ENCODE measurements at regions not wholly inside any gene's neighbourhood (a gene's known extent, or its start where the extent isn't known, plus 50 kb on each side); places are given as distances from the start of the nearest gene placed in this dataset.

DNA sequence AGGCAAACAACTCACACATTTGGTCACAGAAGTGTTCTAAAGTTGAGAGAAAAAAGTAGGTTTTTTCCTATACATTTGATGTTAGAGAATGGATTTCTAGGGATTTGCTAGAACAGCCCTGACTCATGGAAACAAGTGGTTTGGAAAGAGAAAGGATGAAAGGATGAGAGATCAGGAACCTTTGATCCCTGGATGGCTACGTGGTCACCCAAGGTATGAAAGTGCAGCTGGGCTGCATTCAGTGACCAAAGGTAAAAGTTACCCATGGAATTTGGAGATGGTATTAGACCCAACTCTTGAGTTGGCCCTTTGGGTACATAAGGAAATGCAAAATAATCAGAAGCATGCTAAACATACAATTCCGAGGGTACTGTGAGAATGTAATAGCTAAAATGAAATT lies 61.3 kb upstream of the SPIN1 start:
- DNase-seq (ENCODE audit: low read depth in 2 of 2), result no peak

DNA sequence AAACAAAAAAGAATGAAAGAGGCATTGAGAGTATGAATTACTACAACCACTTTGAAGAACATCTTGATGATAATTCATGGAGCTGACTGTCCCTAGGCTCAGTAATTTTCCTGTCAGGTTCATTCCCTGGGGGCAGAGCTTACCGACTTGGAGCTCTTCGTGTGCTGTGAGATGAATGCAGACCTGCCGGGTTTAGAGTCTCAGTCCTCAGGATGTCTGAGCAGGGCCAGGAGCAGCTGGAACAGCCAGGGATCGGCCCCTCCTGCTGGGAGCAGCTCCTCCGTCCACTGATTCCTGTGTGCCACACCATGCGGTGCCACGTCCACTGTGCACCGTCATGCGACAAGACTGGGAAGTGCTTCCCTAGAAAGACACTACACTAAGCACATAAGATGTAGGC lies 62.2 kb upstream of the SPIN1 start:
- no peak for DNase-seq (ENCODE audit: low read depth in 2 of 2)

DNA sequence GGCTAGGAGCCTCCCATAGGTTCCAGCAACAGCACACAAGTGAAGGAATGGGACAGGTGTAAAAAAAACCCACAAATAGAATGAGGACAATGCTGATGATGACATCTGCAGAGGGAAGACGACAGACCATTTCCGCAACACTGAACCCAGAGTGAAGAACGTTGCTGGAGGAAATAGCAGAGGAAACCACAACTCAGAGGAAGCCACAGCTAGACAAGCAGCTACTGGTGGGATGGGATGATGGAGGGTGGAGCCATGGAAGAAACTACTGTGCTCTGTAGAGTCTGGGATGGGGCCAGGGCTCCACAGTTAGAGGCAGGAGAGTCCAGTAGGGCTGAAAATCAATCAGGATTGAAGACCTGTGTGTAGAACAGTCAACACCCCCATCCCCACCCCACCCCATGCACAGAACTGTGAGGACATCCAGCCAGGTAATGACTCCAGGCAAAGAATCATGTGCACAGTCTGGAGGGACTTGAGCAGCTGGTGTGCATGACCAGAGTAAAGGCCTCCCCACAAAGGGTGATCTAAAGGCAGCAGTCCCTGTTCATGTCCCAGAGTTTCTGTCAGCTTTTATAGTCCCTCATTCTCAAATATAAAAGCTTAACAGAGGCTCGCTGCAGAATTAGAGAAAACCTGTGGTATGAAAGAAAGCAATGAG lies 65.2 kb upstream of the SPIN1 start:
- DNase-seq (ENCODE audit: low read depth in 2 of 2), result peak in 1 of 2 donors; percentile 24

DNA sequence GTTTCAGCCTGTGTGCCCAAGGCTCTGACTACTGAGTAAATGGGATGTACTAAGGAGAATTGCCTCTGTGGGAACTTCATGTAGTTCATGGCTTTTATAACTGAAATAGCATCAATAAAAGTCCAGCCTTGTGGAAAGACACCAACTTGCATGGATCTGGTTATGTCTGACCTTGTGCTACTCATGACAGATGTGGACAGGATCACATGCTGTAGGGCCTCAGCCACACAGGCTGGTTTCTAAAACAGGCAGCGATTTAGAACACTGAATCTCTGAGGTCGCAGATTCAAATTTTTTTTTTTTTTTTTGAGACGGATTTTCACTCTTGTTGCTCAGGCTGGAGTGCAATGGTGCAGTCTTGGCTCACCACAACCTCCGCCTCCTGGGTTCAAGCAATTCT lies 66.5 kb upstream of the SPIN1 start:
- no peak for DNase-seq (ENCODE audit: low read depth in 2 of 2)

DNA sequence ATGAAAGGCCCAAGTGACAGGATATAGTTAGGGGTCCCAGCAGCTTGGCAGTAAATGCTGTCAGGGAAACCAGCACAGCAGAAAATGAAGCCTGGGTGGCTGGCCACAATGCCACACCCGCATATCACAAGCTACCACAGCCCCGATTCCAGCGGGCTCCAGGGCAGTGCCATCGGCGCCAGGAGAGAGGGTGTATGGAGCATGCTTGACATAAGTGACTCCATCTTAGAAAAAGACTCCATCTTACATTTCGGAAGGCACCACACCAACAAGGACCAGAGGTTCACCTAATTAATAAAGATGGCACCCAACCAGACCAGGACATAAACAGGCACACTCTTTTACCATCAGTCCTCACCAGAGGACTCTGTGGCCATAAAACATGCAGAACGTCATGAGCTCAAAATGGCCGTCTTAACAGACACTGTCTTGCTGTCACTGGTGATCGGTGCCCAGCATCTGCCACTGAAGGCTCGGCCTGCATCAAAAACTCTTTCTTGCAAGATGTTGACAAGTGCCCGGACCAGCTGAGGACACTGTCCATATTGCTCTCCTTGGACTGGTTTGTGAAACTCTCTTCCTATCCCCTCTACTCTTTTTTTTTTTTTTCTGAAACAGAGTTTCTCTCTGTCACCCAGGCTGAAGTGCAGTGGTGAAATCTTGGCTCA lies 67.4 kb upstream of the SPIN1 start:
- DNase-seq (ENCODE audit: low read depth in 2 of 2), result no peak

DNA sequence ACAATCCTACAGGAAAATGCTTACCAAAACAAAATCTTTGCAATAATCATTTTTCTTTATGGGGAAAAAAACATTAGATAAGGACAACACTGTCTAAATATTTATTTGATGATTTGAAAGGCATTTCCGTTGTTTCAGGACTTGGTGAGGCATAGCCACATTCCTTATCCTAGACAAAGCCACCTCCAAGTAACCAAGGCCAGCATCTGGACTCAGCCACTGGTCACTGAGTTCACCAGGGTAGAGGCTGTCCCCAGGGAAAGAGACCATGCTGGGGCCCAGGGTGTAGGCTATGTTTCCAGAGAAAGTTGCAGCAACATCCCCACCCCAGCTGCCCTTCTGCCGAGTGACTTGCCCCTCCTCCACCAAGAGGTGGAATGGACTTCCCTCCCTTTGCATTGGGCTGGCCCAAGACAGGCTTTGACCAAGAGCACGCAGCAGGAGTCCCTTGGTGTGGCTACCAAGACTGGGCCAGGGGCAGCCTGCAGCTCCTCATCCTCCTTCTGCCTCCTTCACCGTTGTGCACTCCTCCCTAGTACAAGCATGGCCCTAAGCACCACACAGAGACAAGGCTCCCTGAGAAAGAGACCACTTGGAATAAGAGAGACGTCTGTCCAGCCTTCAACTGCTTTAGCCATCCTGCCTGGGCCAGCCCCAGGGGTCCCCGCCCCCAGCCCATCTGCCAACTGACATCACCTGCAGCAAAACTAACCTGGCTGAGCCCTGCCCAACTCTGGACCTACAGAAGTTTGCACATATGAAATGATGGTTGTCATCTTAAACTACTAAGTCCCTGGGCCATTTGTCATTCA lies 68.1 kb upstream of the SPIN1 start:
- no peak for DNase-seq (ENCODE audit: low read depth in 2 of 2)

DNA sequence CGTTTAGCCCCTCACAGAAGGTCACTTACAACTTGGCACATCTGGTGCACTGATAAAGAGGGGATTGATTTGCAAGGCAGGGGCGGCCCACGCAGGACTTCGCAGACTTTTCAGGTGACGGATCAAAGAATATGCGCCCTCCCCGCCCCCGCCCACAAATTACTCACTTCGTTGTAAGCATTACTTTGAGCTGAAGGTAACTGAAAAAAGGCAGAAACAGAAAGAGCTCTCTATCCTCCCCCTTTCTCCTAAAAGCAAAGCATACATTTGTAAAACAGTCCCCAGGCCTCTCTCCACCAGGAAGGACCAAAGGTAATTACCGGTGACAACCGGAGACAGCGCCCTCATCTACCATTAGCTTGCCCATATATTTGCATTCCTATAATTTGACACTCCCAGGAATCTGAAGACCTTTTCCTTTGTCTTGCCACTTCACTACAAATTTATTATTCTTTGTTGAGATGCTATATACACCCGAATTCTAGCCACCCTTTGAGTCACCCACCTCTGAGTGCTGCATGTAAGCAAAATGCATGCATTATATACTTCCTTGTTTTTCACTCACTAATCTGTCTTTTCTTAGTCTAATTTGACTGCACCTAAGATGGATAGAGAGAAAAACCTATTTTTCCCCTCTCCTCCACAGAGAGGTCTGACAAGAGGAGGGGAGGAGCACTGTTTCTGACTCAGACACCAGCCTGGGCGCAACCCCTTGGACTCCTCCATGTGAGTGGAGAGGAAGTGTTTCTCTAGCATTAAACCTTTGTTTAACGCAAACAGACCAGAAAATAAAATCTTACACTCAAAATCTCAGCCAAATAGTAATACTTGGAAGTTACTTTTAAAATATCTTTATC lies 74.7 kb upstream of the SPIN1 start:
- peak; percentile 30 to 58 for DNase-seq (ENCODE audit: low read depth in 2 of 2)

DNA sequence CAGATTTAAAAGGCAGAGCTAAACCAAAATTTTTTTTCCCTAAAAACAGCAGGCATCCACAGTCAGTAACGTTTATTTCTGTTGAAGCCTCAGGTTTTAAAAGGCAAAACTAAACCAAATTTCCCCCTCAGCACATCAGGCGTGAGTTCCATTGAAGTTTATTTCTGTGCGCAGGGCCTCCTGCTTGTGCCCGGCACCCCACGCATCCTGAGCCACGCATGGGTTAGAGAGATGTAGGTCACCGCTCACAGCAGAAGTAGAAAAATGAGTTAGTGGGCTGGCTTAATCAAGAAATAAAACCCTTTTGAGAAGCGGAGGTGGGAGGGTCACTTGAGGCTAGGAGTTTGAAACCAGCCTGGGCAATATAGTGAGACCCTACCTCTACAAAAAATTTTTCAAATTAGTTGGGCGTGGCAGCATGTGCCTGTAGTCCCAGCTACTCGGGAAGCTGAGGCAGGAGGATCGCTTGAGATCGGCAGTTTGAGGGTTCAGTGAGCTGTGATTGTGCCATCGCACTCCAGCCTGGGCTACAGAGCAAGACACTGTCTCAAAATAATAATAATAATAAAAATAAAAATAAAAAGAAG lies 75.6 kb upstream of the SPIN1 start:
- no peak for DNase-seq (ENCODE audit: low read depth in 2 of 2)

DNA sequence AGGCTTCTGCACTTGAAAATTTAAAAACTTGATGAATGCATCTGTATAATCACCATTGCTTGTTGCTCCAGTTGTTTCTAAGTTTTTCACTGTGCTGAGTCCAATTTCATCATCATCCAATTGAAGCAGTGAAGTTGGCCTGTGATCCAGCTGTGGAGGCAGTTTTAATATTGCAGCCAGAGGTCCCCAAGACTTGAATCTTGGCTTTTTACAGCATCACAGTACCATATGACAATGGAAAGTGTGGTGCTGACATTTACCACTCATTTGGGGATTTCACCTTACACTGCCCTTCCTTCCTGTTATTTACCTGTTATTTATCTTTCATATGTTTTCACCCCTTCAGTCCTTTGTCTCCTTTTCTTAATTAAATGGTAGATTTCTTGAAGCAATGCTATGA lies 76.2 kb upstream of the SPIN1 start:
- DNase-seq (ENCODE audit: low read depth in 2 of 2), result no peak

DNA sequence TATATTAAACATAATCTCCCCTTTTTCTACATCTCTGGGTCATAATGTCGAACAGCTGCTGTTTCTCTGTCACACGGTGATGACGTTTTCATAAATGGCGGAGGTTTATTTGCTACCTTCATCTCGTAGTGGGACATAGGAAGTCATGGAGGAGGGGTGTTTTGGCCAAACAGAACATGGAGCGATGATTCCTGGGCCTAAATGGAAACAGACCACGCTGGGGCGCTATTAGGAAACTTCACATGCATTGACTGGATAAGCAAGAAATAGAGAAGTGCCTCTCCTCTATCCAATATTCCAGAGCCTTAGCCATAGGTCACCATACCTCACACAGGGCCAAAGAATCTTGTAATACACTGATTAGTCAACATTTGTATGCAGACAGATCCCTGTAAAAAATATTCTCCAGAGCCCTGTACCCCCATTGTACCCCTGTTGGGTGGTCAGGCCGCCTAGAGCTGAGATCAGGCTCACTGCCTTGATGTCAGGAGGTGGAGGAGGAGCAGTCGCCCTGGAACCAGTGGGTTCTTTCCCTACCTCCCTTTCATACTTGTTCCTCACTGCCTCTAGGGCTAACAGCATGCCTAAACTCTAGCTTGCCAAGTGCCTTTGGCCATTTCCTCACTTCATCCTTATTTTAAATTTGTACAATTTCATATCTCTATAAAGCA lies 77.8 kb upstream of the SPIN1 start:
- no peak for DNase-seq (ENCODE audit: low read depth in 2 of 2)

DNA sequence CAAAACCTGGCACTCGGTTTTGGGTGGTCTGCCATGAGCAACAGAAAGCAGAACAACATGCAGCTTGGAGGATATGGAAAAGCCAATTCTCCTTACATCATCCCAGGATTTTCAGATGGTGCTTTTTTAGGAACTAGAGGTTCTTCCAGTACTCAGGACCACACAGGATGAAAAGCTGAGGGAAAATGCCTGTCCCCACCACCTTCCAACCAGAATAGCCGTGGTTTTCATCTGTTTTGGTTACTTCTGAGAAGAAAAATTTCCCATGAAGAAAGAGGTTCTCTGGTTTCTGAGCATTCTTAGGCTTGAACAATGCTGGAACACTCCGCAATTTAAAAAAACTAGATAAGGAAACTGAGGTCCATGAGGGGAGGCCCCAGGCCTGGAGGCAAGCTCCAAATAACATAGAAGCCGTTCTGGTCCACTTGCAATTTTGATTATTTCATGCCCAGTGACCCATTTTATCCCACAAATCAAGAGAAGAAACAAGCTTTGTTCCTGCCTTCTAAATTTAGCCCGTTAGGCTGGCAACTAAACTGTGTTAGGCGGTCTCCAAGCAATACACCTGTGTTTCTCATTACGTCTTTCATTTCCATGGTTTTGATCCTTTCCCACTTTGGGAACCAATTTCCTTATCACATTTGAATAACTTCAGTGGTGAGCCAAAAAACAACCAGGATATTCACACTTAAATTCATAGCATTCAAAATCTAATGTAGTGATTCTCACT lies 79.2 kb upstream of the SPIN1 start:
- no peak for DNase-seq (ENCODE audit: low read depth in 2 of 2)

DNA sequence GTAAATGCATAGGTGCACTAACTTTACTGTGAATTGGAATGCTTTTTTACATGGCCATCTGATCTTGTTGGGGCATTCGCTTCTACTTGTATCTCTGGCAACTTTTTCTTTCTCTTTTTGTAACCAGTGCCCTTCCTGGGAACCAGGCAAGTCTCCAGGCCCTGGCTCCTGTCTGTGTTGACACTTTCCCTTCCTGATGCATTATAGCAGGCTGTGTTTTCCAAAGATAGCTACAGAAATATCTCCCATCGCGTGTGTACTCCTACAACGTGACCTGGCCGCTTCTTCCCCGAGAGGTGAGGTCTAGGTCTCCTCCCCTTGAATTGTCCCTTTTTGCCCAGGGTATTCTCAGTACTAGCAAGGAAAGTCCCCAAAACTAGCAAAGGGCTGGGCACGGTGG lies 81.1 kb upstream of the SPIN1 start:
- no peak for DNase-seq (ENCODE audit: low read depth in 2 of 2)

DNA sequence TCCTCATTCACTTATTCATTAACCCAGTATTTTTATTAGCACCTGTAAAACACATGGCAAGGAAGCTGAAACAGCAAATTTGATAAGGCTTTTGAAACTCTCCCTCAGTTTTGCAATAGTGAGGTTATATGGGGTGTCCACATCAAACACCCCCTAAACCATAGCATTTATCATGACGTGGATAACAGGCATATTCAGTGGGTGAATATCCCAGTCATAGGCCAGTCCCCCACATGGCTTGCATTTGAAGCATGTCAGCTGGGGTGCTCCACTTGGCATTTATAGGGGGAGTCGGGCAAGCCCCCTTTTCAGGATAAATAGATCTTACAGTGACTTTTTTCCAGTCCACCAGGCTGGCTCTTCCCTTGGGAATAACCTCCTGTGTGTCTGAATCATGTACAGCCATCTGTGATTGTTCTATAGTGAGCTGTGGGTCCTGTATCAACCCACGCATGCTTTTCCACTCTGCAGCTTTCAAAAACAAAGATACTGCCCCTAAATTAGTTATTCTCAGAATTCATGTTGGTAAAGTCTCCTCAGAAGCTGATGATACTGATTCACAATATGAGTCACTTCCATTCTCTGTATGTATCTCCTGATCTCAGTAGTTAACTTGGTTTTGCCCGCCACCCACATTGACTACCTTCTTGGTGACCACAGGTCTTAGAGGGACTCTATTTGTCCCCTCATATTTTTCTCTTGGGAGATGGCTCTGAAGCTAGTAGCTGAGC lies 84.4 kb upstream of the SPIN1 start:
- DNase-seq (ENCODE audit: low read depth in 2 of 2), result peak in 1 of 2 donors; percentile 8

DNA sequence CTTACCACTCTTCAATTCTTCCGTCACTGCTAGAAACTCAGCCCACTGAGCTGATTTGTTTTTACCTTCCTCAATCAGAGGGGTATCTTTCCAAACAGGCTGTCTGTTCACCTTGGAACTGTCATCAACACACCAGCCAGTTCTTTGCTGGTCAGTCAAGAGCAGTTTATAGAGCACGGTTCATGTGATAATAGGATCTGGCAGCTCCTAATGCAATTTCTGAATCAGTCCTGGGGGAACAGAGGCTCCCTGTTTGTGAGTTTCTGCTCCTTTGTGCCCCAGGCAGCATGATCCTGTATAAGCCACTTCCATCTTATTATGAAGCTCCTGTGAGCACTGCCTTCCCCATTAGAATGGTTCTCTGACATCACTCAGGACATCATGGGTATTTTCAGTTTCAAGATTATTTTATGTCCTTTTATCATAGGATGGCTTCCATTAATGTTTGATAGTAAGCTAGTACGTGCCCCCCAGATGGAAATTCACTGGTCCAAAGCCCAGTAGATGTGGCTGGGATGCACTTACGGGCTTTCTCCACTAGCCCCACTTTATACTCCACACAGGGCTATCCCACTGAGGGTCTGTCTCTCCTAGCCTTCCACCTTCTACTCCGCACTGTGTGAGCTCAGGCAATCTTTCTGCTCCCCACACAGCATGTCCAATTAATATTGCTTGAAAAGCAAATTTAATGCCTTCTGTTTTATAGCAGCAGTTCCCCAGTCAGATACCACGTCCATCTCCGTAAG lies 85.5 kb upstream of the SPIN1 start:
- no peak for DNase-seq (ENCODE audit: low read depth in 2 of 2)

DNA sequence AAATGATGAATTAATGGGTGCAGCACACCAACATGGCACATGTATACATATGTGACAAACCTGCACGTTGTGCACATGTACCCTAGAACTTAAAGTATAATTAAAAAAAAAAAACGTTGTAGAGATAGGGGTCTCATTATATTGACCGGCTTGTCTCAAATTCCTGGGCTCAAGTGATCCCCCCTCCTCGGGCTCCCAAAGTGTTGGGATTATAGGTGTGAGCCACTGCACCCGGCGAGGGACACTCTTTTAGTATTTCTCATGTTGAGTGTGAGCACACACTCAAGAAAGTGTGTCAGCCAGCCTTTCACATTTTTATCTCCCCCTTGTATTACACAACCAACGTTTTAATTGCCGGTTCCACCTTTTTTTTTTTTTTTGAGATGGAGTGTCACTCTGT lies 87.7 kb upstream of the SPIN1 start:
- no peak for DNase-seq (ENCODE audit: low read depth in 2 of 2)

DNA sequence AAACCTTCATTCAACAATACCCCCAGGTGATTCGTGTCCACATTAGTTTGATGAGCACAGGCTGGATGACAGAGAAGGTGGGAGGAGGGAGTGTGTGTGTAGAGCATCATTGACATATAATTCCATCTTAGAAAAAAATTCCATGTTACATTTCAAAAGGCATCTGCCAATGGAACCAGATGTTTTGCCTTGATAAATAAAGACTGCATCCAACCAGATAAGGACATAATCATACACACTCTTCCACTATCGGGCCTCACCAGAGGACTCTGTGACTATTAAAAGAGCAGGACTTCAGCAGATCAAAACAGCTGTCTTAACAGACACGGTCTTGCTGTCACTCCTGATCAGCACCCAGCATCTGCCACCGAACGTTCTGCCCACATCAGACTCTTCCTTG lies 96.4 kb upstream of the SPIN1 start:
- no peak for DNase-seq (ENCODE audit: low read depth in 2 of 2)

DNA sequence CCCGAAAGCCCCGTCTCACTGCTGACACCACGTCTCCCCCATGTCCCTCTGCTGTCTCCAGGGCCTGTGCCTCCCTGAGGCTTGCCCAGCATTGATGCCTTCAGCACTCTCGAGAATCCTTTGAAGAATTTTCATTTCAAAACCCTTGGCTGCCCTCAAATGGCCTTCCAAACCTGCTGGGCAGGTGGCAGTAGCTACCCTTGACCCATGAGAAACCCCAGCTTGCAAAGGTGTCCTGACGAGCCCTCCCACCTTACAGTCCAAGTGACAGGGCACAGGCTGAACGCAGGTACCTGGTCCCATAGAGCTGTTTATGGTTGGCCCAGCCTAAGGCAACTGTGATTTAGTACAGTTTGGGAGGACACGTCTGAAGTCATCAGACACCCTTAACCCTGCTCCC lies 97.2 kb upstream of the SPIN1 start:
- DNase-seq (ENCODE audit: low read depth in 2 of 2), result no peak

DNA sequence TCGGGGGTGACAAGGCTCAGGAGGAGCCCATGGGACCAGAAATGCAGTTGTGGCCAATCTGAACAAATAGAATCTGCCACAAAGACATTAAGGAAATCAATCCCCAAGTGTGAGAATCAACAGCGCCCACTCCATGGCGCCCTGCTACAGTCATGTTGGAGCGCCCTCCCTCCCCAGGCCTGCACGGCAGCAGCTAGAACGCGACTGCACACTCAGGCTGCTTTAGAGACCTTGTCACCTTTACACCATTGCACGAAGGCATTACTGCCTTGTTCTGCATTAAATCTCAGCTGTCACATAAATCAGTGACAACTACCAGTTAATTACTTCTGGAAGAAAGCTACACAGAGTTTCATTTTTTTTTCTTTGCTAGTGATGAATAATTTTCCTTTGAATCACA lies 98.7 kb upstream of the SPIN1 start:
- DNase-seq (ENCODE audit: low read depth in 2 of 2), result no peak

DNA sequence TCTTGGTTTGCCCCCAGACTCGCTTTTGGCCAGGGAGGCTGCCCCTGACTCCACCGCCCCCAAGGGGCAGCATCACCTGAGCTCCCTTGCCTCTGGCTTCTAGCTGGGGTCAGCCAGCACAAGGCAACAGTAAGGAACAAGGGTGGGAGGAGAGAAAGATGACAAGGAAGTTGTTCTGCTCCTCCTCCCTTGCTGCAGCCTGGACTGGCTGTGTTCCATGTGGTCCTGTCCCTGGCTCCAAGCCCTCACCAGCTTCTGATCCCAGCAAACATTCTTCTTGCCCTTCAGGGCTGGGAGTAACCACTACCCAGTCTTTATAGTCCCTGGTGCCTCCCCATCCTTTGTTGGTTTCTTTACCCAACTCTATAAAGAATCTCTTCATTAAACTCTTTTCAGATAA lies 100.3 kb upstream of the SPIN1 start:
- DNase-seq (ENCODE audit: low read depth in 2 of 2), result no peak
